ENCODE measurements at regions not wholly inside any gene's neighbourhood (a gene's known extent, or its start where the extent isn't known, plus 50 kb on each side); places are given as distances from the start of the nearest gene placed in this dataset.

- no peak for DNase-seq (ENCODE audit: low spot score)
- H3K4me3 ChIP-seq, result peak overlapping the region; percentile 81
- TF ChIP-seq, protein P1, sequence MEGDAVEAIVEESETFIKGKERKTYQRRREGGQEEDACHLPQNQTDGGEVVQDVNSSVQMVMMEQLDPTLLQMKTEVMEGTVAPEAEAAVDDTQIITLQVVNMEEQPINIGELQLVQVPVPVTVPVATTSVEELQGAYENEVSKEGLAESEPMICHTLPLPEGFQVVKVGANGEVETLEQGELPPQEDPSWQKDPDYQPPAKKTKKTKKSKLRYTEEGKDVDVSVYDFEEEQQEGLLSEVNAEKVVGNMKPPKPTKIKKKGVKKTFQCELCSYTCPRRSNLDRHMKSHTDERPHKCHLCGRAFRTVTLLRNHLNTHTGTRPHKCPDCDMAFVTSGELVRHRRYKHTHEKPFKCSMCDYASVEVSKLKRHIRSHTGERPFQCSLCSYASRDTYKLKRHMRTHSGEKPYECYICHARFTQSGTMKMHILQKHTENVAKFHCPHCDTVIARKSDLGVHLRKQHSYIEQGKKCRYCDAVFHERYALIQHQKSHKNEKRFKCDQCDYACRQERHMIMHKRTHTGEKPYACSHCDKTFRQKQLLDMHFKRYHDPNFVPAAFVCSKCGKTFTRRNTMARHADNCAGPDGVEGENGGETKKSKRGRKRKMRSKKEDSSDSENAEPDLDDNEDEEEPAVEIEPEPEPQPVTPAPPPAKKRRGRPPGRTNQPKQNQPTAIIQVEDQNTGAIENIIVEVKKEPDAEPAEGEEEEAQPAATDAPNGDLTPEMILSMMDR (IDR thresholded peaks at IDR 0.05), result no peak
- no peak overlapping the region for H3K27ac ChIP-seq
Observed at GRCh38 chr3:168248383-168249204, 152.9 kb upstream of the GOLIM4 start.

GRCh38 chr3:168241156-168241555 lies 145.4 kb upstream of the GOLIM4 start:
- TF ChIP-seq, protein P1 (IDR thresholded peaks at IDR 0.05), result no peak
- no peak for DNase-seq (ENCODE audit: low spot score)
- no peak overlapping the region for H3K4me3 ChIP-seq
- H3K27ac ChIP-seq, result no peak overlapping the region

DNA sequence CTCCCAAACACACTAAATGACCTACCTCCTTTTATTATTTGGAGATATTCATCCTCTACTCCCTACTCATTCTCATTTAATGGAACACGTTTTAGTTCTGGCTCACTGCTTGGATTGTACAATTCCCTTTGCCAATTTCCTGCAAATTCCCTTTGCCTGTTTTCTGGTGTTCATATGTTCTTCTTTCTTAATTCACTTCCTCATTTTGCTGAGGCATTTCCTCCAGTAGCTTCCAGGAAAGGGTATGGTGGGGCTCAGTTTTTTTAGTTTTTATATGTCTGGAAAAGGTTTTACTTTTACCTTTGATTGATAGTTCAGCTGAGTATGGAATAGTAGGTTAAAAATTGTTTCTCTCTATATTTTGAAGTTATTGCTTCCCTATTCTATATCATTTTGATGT lies 143.6 kb upstream of the GOLIM4 start:
- Histone ChIP-seq H3K27ac (no peak overlapping the region), H3K4me3 (no peak overlapping the region)
- TF ChIP-seq, protein P1 (IDR thresholded peaks at IDR 0.05), result no peak
- DNase-seq (ENCODE audit: low spot score), result no peak

DNA sequence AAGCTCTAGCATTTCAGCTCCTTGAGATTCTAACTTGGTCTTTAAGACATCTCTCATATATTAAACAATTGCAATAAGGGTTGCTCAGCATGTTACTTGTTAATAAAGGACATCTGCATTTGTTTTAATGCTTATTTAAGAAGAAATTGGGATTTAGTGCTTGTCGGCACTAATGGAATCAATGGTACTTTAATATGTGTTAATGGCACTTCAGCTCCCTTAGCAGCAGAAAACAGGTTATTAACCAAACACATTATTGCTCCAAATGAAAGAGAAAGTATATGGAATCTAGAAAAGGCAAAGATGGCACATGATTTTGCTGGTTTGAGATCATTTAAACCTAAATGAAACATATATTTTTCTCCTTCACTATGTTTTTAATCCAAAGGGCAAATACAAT lies 137.3 kb upstream of the GOLIM4 start:
- DNase-seq (ENCODE audit: low spot score), result no peak
- Histone ChIP-seq H3K4me3 (no peak overlapping the region), H3K27ac (no peak overlapping the region)
- TF ChIP-seq, protein P1 (IDR thresholded peaks at IDR 0.05), result no peak

GRCh38 chr3:168223085-168223484 lies 127.4 kb upstream of the GOLIM4 start:
- no peak overlapping the region for H3K27ac ChIP-seq
- H3K4me3 ChIP-seq, result no peak overlapping the region
- TF ChIP-seq, protein P1 (IDR thresholded peaks at IDR 0.05), result no peak
- DNase-seq (ENCODE audit: low spot score), result no peak

GRCh38 chr3:168220556-168220955 lies 124.8 kb upstream of the GOLIM4 start:
- Histone ChIP-seq H3K4me3 (no peak overlapping the region), H3K27ac (no peak overlapping the region)
- TF ChIP-seq, protein P1 (IDR thresholded peaks at IDR 0.05), result no peak
- no peak for DNase-seq (ENCODE audit: low spot score)

GRCh38 chr3:168219530-168219929 lies 123.8 kb upstream of the GOLIM4 start:
- no peak overlapping the region for H3K4me3 ChIP-seq
- no peak overlapping the region for H3K27ac ChIP-seq
- TF ChIP-seq, protein P1 (IDR thresholded peaks at IDR 0.05), result no peak
- DNase-seq (ENCODE audit: low spot score), result no peak

Data from coronary artery (tissue), 2 donors.